ENCODE measurements at regions not wholly inside any gene's neighbourhood (a gene's known extent, or its start where the extent isn't known, plus 50 kb on each side); places are given as distances from the start of the nearest gene placed in this dataset.

GRCh38 chr10:2279711-2280110, 542.4 kb upstream of the ADARB2 start:
- TF ChIP-seq CTCF (IDR thresholded peaks at IDR 0.05) (no peak), POLR2A (IDR thresholded peaks at IDR 0.05) (no peak)
